Thyroid gland (tissue), 4 donors: ENCODE measurements at regions not wholly inside any gene's neighbourhood (a gene's known extent, or its start where the extent isn't known, plus 50 kb on each side); places are given as distances from the start of the nearest gene placed in this dataset.

Experiments used
- DNase-seq, 2 donors: peaks; one replicate each; pipeline ENCODE4 v3.0.0-alpha.2; 2019
- H3K27ac ChIP-seq, 3 donors: fragments of 200-600 bp; sonication (generic); 1 replicate in 2 of 3; 2 replicates in 1 of 3; pipeline ENCODE4 v1.5.1; 2016 to 2019; ENCODE audit warnings: mild to moderate bottlenecking in 1 of 3, moderate library complexity in 1 of 3
- H3K27me3 ChIP-seq: fragments of 200-600 bp; sonication (generic); one replicate; pipeline ENCODE4 v1.5.1; 2019
- H3K36me3 ChIP-seq, 2 donors: fragments of 200-600 bp; sonication (generic); one replicate each; pipeline ENCODE4 v1.5.1; 2016 to 2019
- H3K4me1 ChIP-seq, 2 donors: fragments of 200-600 bp; sonication (generic); one replicate each; pipeline ENCODE4 v1.5.1; 2017 to 2019
- H3K4me3 ChIP-seq, 3 donors: fragments of 200-600 bp; sonication (generic); replicated peaks in 1 of 3; 1 replicate in 2 of 3; 2 replicates in 1 of 3; pipeline ENCODE4 v1.5.1; 2016; ENCODE audit warnings: mild to moderate bottlenecking in 1 of 3
- H3K9me3 ChIP-seq: fragments of 200-600 bp; sonication (generic); one replicate; pipeline ENCODE4 v1.5.1; 2017
- CTCF ChIP-seq, 6 experiments: fragments of 200-600 bp in 3 of 6; fragments of 450-650 bp in 3 of 6; sonication (generic) in 3 of 6; IDR thresholded peaks; one replicate each; pipeline ENCODE4 v1.5.1; 2016 to 2019; ENCODE audit warnings: antibody characterized with exemption in 6 of 6, mild to moderate bottlenecking in 2 of 6, inconsistent platforms in 1 of 6, moderate library complexity in 1 of 6
- POLR2A ChIP-seq, 2 donors: fragments of 450-650 bp; IDR thresholded peaks; one replicate each; pipeline ENCODE4 v1.6.1; 2017; ENCODE audit warnings: antibody characterized with exemption in 2 of 2, mild to moderate bottlenecking in 2 of 2, moderate library complexity in 1 of 2
- WGBS, 2 donors: methylation state at CpG; one replicate each; pipeline ENCODE4 v1.1.5; 2017; 5-methylcytosine and 5-hydroxymethylcytosine counted together
- intact Hi-C: fragments of 100-400 bp; cut with DNase I; formaldehyde crosslinking; loops from one replicate; pipeline ENCODE4 v1.15.1; 2023

GRCh38 chr18:78713726-78714125, 265.9 kb upstream of the SALL3 start:
- Histone ChIP-seq H3K9me3 (no peaks in the 10 kb centered on the region), H3K27ac (no peak overlapping the region), H3K36me3 (no peaks in the 10 kb centered on the region), H3K4me1 (no peaks in the 10 kb centered on the region), H3K27me3 (no peaks in the 10 kb centered on the region), H3K4me3 (no peak overlapping the region)
- TF ChIP-seq POLR2A (IDR thresholded peaks at IDR 0.05), result no peak
- TF ChIP-seq CTCF (IDR thresholded peaks at IDR 0.05), result no peak
- no peak for DNase-seq
- intact Hi-C loops, result no loop called here
- WGBS, 2 donors, result 91 to 94% methylated on average over 9 of the region's 9 CpGs

- no peaks in the 10 kb centered on the region for H3K36me3 ChIP-seq
- H3K4me1 ChIP-seq, result peaks cover under 1 to 2% of the 10 kb centered on the region in 2 donors
- H3K27me3 ChIP-seq, result no peaks in the 10 kb centered on the region
- no peak overlapping the region for H3K27ac ChIP-seq
- no peak for DNase-seq
- no peaks in the 10 kb centered on the region for H3K9me3 ChIP-seq
- 81 to 82% methylated on average over 8 of the region's 8 CpGs for WGBS, 2 donors
- no peak for TF ChIP-seq POLR2A (IDR thresholded peaks at IDR 0.05)
- no peak for TF ChIP-seq CTCF (IDR thresholded peaks at IDR 0.05)
- intact Hi-C loops, result no loop called here
- H3K4me3 ChIP-seq, result no peak overlapping the region
Observed at GRCh38 chr18:78716022-78716421, 263.6 kb upstream of the SALL3 start.

DNA sequence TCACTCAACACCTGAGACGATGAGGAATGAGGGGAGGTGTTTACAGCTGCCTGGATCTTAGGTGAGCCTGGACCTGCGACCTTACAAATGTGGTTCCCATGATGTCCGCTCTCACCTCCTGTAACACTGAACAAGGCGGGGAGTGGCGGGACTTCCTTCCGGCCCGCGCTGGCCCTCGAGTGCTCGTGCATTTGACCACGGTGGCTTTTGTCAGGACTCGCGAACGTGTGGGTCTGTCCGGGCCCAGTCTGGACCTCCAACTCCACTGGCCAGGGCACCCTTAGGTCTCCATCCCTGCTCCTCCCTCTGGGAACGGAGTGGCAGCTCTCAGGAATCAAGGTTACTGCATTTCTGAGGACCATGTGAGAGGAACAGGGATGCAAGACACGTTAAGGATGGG, 263.0 kb upstream of the SALL3 start:
- peaks cover 6 to 7% of the 10 kb centered on the region in 2 donors for H3K4me1 ChIP-seq
- no peaks in the 10 kb centered on the region for H3K9me3 ChIP-seq
- H3K36me3 ChIP-seq, result no peaks in the 10 kb centered on the region
- no peak overlapping the region for H3K4me3 ChIP-seq
- H3K27ac ChIP-seq, result no peak overlapping the region
- intact Hi-C loops, result no loop called here
- WGBS, 2 donors, result 88 to 91% methylated on average over 16 to 17 of the region's 17 CpGs
- no peak for TF ChIP-seq CTCF (IDR thresholded peaks at IDR 0.05)
- no peak for TF ChIP-seq POLR2A (IDR thresholded peaks at IDR 0.05)
- DNase-seq, result no peak
- no peaks in the 10 kb centered on the region for H3K27me3 ChIP-seq

DNA sequence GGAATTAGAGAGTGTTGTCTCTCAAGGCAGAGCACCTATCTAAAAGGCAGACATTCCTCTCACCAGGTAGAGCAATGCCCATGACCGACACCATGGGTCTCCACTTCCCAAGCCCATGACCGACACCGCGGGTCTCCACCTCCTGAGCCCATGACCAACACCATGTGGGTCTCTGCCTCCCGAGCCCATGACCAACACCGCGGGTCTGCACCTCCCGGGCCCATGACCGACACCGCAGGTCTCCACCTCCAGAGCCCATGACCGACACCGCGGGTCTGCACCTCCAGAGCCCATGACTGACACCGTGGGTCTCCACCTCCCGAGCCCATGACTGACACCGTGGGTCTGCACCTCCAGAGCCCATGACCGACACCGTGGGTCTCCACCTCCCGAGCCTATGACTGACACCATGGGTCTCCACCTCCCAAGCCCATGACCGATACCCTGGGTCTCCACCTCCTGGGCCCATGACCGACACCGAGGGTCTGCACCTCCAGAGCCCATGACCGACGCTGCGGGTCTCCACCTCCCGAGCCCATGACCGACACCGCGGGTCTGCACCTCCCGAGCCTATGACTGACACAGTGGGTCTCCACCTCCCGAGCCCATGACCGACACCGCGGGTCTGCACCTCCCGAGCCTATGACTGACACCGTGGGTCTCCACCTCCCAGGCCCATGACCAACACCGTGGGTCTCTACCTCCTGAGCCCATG, 262.4 kb upstream of the SALL3 start:
- Histone ChIP-seq H3K27me3 (no peaks in the 10 kb centered on the region), H3K4me3 (no peak overlapping the region), H3K4me1 (peaks cover 11 to 12% of the 10 kb centered on the region in 2 donors), H3K9me3 (no peaks in the 10 kb centered on the region), H3K36me3 (no peaks in the 10 kb centered on the region), H3K27ac (no peak overlapping the region)
- WGBS, 2 donors, result 89 to 91% methylated on average over 36 to 37 of the region's 37 CpGs
- DNase-seq, result no peak
- no peak for TF ChIP-seq POLR2A (IDR thresholded peaks at IDR 0.05)
- TF ChIP-seq CTCF (IDR thresholded peaks at IDR 0.05), result no peak
- intact Hi-C loops, result no loop called here

- Histone ChIP-seq H3K27me3 (no peaks in the 10 kb centered on the region), H3K27ac (no peak overlapping the region), H3K9me3 (no peaks in the 10 kb centered on the region), H3K4me1 (peaks cover 11 to 15% of the 10 kb centered on the region in 2 donors), H3K36me3 (no peaks in the 10 kb centered on the region), H3K4me3 (no peak overlapping the region)
- WGBS, 2 donors, result 89 to 90% methylated on average over 2 to 6 of the region's 6 CpGs
- TF ChIP-seq CTCF (IDR thresholded peaks at IDR 0.05) (no peak), POLR2A (IDR thresholded peaks at IDR 0.05) (no peak)
- intact Hi-C loops, result no loop called here
- no peak for DNase-seq
Observed at GRCh38 chr18:78717766-78718150, 261.9 kb upstream of the SALL3 start.
